Keratinocyte (primary cell): ENCODE measurements at regions not wholly inside any gene's neighbourhood (a gene's known extent, or its start where the extent isn't known, plus 50 kb on each side); places are given as distances from the start of the nearest gene placed in this dataset.

Source experiments
- CTCF ChIP-seq, 3 experiments: IDR thresholded peaks in 1 of 3; conservative IDR thresholded peaks in 1 of 3; optimal IDR thresholded peaks in 1 of 3; 2 replicates in 2 of 3; 3 replicates in 1 of 3; pipeline versions ENCODE3 to v1.5.1; 2011; ENCODE audit warnings: low read length in 3 of 3, mild to moderate bottlenecking in 3 of 3, moderate library complexity in 2 of 3, control low read depth in 1 of 3, inconsistent platforms in 1 of 3; ENCODE audit not compliant: insufficient read depth in 2 of 3; ENCODE audit errors: extremely low read depth in 1 of 3
- EZH2 ChIP-seq: IDR thresholded peaks from one replicate; pipeline ENCODE4 v1.6.1; 2012; ENCODE audit warnings: inconsistent platforms, mild to moderate bottlenecking, low read length, moderate library complexity

DNA sequence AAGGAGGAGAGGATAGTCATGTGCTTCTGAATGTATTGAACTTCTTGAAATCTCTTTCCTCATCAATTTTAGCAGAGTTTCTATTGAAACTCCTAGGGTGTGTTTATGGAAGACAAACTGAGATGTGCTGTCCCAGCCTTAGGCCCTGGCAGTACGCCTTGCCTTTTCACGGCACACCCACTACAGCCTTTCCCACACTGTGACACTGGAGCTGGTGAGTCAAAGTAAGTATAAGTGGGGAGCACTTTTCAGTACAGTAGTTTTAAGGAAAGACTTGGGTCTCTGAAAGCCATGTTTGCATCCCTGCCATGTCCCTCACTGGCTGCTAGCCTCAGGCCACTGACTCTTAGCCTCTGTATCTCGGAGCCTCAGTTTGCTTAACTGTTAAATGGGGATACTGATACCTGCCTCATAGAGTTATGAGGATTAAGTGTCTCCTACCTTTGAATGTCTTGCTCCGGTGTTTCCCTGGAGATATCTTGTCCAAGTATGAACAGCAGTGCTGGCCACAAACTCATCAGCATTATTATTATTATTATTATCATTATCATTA is 144.7 kb upstream of the CRHR1 start:
- TF ChIP-seq CTCF (optimal IDR thresholded peaks at IDR 0.05 in 1 of 3, IDR thresholded peaks at IDR 0.05 in 1 of 3, conservative IDR thresholded peaks at IDR 0.05 in 1 of 3; ENCODE audit: extremely low read depth in 1 of 3, insufficient read depth in 2 of 3, low read length in 3 of 3), result no peak
- no peak for TF ChIP-seq EZH2
